ENCODE measurements at regions not wholly inside any gene's neighbourhood (a gene's known extent, or its start where the extent isn't known, plus 50 kb on each side); places are given as distances from the start of the nearest gene placed in this dataset.

DNA sequence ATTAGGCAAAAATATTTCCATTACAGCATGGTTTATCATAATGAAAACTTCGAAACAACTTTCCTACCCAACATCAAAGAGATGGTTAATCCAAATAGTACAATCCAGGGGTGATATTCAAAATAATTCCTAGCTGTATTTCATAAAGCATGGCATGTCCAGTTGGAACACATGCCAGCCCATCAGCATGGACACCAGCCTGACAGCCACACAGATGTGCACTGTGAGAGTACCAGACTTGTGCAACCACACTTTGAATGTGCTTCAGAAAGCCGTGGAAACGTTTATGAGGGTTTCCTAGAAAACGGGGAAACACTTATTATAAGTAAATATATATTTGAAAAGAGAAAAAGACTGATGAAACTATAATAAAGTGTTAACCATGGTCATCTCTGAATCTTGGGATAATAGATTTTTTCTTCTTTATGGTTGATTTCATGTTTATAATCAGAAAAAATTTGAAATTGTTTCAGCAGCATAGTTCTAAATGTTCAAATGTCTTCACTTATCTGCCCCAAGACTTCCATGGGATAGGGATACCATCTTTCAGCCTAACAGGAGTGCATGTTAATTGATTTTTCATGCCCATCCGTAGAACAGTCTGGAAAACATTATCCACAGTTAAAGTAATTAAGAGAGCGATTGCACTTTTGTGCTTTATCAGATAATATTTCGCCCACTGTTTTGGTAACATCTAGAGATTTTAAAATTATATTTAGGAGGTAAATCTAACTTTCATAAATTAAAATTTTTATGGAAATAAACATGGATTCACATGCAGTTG, 242.6 kb upstream of the IRS2 start:
- Histone ChIP-seq H3K56ac (replicated peaks; ENCODE audit: insufficient read length, low read depth, low read length) (no peak overlapping the region), H3K18ac (ENCODE audit: extremely low read depth, low read length) (no peak overlapping the region), H2BK20ac (ENCODE audit: low read length) (no peak overlapping the region), H3K79me1 (ENCODE audit: low read depth, low read length) (no peaks in the 10 kb centered on the region), H4K91ac (replicated peaks; ENCODE audit: insufficient read length, low read length) (no peak overlapping the region), H4K20me1 (replicated peaks in 1 of 2; ENCODE audit: control insufficient read depth in 1 of 2, insufficient read depth in 2 of 2, low read length in 2 of 2) (no peaks in the 10 kb centered on the region), H3K36me3 (ENCODE audit: control insufficient read depth in 2 of 4, insufficient read depth in 4 of 4, low read length in 3 of 4) (no peaks in the 10 kb centered on the region), H4K8ac (ENCODE audit: extremely low read depth, insufficient read depth, low read length) (no peak overlapping the region), H3K27ac (ENCODE audit: low read depth, low read length) (no peak overlapping the region), H4K5ac (ENCODE audit: insufficient read length, low read depth, low read length) (no peak overlapping the region), H2BK15ac (ENCODE audit: low read length) (no peak overlapping the region), H3K9me3 (ENCODE audit: insufficient read depth in 2 of 2, low read depth in 1 of 2, low read length in 1 of 2) (no peaks in the 10 kb centered on the region), H2BK12ac (ENCODE audit: low read depth, low read length) (no peak overlapping the region), H3K4me1 (replicated peaks in 1 of 4; ENCODE audit: control insufficient read depth in 3 of 4, insufficient read depth in 4 of 4, low read length in 3 of 4) (peaks cover 0 to 8% (median 5%) of the 10 kb centered on the region in 4 experiments; a peak in 2 of 7 replicates), H2AK5ac (ENCODE audit: low read depth, low read length) (no peak overlapping the region), H3K23ac (ENCODE audit: insufficient read length) (no peak overlapping the region), H3K27me3 (replicated peaks in 1 of 4; ENCODE audit: control insufficient read depth in 3 of 4, extremely low read depth in 1 of 4, insufficient read depth in 3 of 4, low read length in 3 of 4) (no peaks in the 10 kb centered on the region), H3K14ac (ENCODE audit: insufficient read length) (no peak overlapping the region), H2AFZ (ENCODE audit: low read length) (no peak overlapping the region), H3K9ac (replicated peaks in 1 of 4; ENCODE audit: extremely low read depth in 1 of 4, low read depth in 3 of 4, low read length in 3 of 4) (no peak overlapping the region), H2BK5ac (ENCODE audit: low read depth, low read length) (no peak overlapping the region), H3K79me2 (ENCODE audit: control insufficient read depth in 1 of 2, insufficient read depth in 2 of 2, low read length in 2 of 2) (no peaks in the 10 kb centered on the region), H3K4me2 (ENCODE audit: insufficient read depth in 1 of 2, low read depth in 2 of 2, low read length in 2 of 2) (no peak overlapping the region), H2BK120ac (replicated peaks; ENCODE audit: low read depth, low read length) (no peak overlapping the region), H3K23me2 (ENCODE audit: low read depth, low read length) (no peaks in the 10 kb centered on the region), H3K4ac (replicated peaks; ENCODE audit: insufficient read length, low read depth, low read length) (no peak overlapping the region), H3K4me3 (ENCODE audit: extremely low read depth in 1 of 4, insufficient read depth in 2 of 4, low read depth in 3 of 4, low read length in 4 of 4) (no peak overlapping the region)
- 76% methylated on average over 7 of the region's 7 CpGs; no CpG with 5 or more reads in 1 of the 2 experiments for WGBS, 2 experiments (ENCODE audit: extremely low coverage in 1 of 2, insufficient coverage in 1 of 2, insufficient read length in 1 of 2, insufficient replicate concordance in 2 of 2, low coverage in 1 of 2, low lambda C conversion rate in 2 of 2, missing lambda C conversion rate in 1 of 2)
- no peak for DNase-seq (ENCODE audit: low read depth in 1 of 2, low spot score in 2 of 2)
- CTCF ChIA-PET (ENCODE audit: partially characterized antibody) = interaction anchor here (0.5 to 1.5 kb wide), 3 partner anchors 16 to 548 kb away, joined by 3 read pairs; no protein-coding TSS in a partner anchor
- TF ChIP-seq CTBP2 (IDR thresholded peaks at IDR 0.05; ENCODE audit: borderline replicate concordance, insufficient read depth, insufficient read length, low read length) = no peak
- TF ChIP-seq BRCA1 (IDR thresholded peaks at IDR 0.05; ENCODE audit: low read depth, low read length) = no peak
- no peak for TF ChIP-seq KDM4A (IDR thresholded peaks at IDR 0.05; ENCODE audit: low read depth, low read length, severe bottlenecking)
- TF ChIP-seq HDAC2 (IDR thresholded peaks at IDR 0.05; ENCODE audit: borderline replicate concordance in 1 of 2, low read depth in 2 of 2, low read length in 2 of 2) = no peak
- no peak for TF ChIP-seq SIX5 (IDR thresholded peaks at IDR 0.05; ENCODE audit: low read depth, low read length)
- TF ChIP-seq SUZ12 (IDR thresholded peaks at IDR 0.05; ENCODE audit: low read length) = no peak
- no peak for TF ChIP-seq KDM5A (IDR thresholded peaks at IDR 0.05; ENCODE audit: low read length)
- TF ChIP-seq, protein P1, sequence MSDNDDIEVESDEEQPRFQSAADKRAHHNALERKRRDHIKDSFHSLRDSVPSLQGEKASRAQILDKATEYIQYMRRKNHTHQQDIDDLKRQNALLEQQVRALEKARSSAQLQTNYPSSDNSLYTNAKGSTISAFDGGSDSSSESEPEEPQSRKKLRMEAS (IDR thresholded peaks at IDR 0.05) = no peak
- no peak for TF ChIP-seq CHD2 (IDR thresholded peaks at IDR 0.05; ENCODE audit: low read length)
- POLR2A ChIA-PET (ENCODE audit: partially characterized antibody) = no interaction called here
- FAIRE-seq = no peak

All from H1 (cell line).